DMS79 (cell line): ENCODE measurements at regions not wholly inside any gene's neighbourhood (a gene's known extent, or its start where the extent isn't known, plus 50 kb on each side); places are given as distances from the start of the nearest gene placed in this dataset.
"Not testable (repeated sequence)": the region's sequence is repeated elsewhere in the genome, so short reads cannot be mapped to it uniquely, and the experiment has no call there.

Source experiments
- DNase-seq: peaks from one replicate; lab custom pipeline; 2025; lab: John Stamatoyannopoulos, UW

GRCh38 chr2:7530001-7530400 is 612.8 kb downstream of the RNF144A start:
- DNase-seq: no peak

- DNase-seq: no peak
Measured at GRCh38 chr2:7539077-7539476, 621.9 kb downstream of the RNF144A start.

GRCh38 chr2:7539760-7540159 is 622.5 kb downstream of the RNF144A start:
- DNase-seq: no peak

GRCh38 chr2:7552825-7553570 is 635.8 kb downstream of the RNF144A start:
- no peak for DNase-seq

GRCh38 chr2:7555260-7555659 is 638.0 kb downstream of the RNF144A start:
- no peak for DNase-seq

- DNase-seq: no peak
Measured at GRCh38 chr2:7557376-7557775, 640.2 kb downstream of the RNF144A start.

- DNase-seq: no peak
Measured at GRCh38 chr2:7559791-7560190, 642.6 kb downstream of the RNF144A start.

- no peak for DNase-seq
Measured at GRCh38 chr2:7566382-7566881, 649.2 kb downstream of the RNF144A start.

GRCh38 chr2:7567116-7567515 is 649.9 kb downstream of the RNF144A start:
- not testable (repeated sequence) for DNase-seq

- DNase-seq: no peak
Measured at GRCh38 chr2:7567646-7568045, 650.4 kb downstream of the RNF144A start.

- DNase-seq: no peak
Measured at GRCh38 chr2:7570247-7570646, 653.0 kb downstream of the RNF144A start.

GRCh38 chr2:7571701-7572100 is 654.5 kb downstream of the RNF144A start:
- DNase-seq: no peak

GRCh38 chr2:7572450-7572849 is 655.2 kb downstream of the RNF144A start:
- no peak for DNase-seq

GRCh38 chr2:7573166-7573825 is 656.1 kb downstream of the RNF144A start:
- no peak for DNase-seq

GRCh38 chr2:7574385-7574784 is 657.2 kb downstream of the RNF144A start:
- DNase-seq: no peak

- no peak for DNase-seq
Measured at GRCh38 chr2:7577769-7578168, 660.6 kb downstream of the RNF144A start.

- no peak for DNase-seq
Measured at GRCh38 chr2:7584017-7584416, 666.8 kb downstream of the RNF144A start.

GRCh38 chr2:7586898-7587297 is 669.7 kb downstream of the RNF144A start:
- DNase-seq: no peak

- DNase-seq: no peak
Measured at GRCh38 chr2:7588295-7588694, 671.1 kb downstream of the RNF144A start.

GRCh38 chr2:7592618-7593140 is 675.5 kb downstream of the RNF144A start:
- no peak for DNase-seq

GRCh38 chr2:7593360-7593759 is 676.1 kb downstream of the RNF144A start:
- DNase-seq: no peak

- no peak for DNase-seq
Measured at GRCh38 chr2:7594211-7594610, 677.0 kb downstream of the RNF144A start.

- no peak for DNase-seq
Measured at GRCh38 chr2:7595206-7595605, 678.0 kb downstream of the RNF144A start.
